Esophagus muscularis mucosa (tissue), 3 donors: ENCODE measurements at regions not wholly inside any gene's neighbourhood (a gene's known extent, or its start where the extent isn't known, plus 50 kb on each side); places are given as distances from the start of the nearest gene placed in this dataset.

Experiments used
- CTCF ChIP-seq, 3 experiments: fragments of 200-600 bp in 2 of 3; fragments of 450-650 bp in 1 of 3; sonication (generic) in 2 of 3; IDR thresholded peaks; one replicate each; pipeline ENCODE4 v1.5.1; 2017 to 2019; ENCODE audit warnings: antibody characterized with exemption in 3 of 3, mild to moderate bottlenecking in 2 of 3, moderate library complexity in 1 of 3
- EP300 ChIP-seq: sonication (generic); formaldehyde crosslinking; IDR thresholded peaks from one replicate; pipeline ENCODE4 v1.6.1; 2017; ENCODE audit warnings: antibody characterized with exemption

- TF ChIP-seq CTCF (IDR thresholded peaks at IDR 0.05): no peak
- no peak for TF ChIP-seq EP300
These were observed 247.7 kb upstream of the ZMIZ1 start for GRCh38 chr10:78821052-78821451.
